ENCODE measurements at regions not wholly inside any gene's neighbourhood (a gene's known extent, or its start where the extent isn't known, plus 50 kb on each side); places are given as distances from the start of the nearest gene placed in this dataset.

DNA sequence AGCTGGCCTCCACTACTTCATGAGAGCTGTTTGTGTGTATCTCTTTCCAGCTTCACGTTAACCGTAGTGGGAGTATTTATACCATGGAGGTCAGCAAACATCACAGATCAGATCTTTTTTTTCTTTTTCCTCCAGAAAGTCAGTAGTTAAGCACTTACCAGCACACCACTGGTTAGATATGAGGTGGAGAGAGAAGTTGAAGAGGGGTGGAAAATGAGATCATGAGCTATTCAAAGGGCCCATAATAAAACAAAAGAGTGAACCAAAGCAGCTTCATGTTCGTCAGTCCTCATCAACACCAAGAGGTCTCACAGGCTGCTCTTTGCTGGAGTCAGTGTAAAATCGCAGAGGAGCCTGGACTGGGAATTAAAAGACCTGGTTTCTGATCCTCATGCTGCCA is 125.1 kb upstream of the SGK1 start:
- H3K27me3 ChIP-seq (replicated peaks; ENCODE audit: control insufficient read depth, insufficient read depth, low read length) = no peaks in the 10 kb centered on the region
- H3K4me1 Mint-ChIP-seq (ENCODE audit: low read depth, unreplicated experiment) = peaks cover 6% of the 10 kb centered on the region
- H3K4me1 ChIP-seq = no peaks in the 10 kb centered on the region
- H3K27me3 Mint-ChIP-seq (ENCODE audit: insufficient read depth, unreplicated experiment) = no peaks in the 10 kb centered on the region
- BruUV-seq (replicated peaks) = no TSS peak
- no peaks in the 10 kb centered on the region for H3K9me3 ChIP-seq
- TF ChIP-seq, protein P1, sequence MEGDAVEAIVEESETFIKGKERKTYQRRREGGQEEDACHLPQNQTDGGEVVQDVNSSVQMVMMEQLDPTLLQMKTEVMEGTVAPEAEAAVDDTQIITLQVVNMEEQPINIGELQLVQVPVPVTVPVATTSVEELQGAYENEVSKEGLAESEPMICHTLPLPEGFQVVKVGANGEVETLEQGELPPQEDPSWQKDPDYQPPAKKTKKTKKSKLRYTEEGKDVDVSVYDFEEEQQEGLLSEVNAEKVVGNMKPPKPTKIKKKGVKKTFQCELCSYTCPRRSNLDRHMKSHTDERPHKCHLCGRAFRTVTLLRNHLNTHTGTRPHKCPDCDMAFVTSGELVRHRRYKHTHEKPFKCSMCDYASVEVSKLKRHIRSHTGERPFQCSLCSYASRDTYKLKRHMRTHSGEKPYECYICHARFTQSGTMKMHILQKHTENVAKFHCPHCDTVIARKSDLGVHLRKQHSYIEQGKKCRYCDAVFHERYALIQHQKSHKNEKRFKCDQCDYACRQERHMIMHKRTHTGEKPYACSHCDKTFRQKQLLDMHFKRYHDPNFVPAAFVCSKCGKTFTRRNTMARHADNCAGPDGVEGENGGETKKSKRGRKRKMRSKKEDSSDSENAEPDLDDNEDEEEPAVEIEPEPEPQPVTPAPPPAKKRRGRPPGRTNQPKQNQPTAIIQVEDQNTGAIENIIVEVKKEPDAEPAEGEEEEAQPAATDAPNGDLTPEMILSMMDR (IDR thresholded peaks at IDR 0.05; ENCODE audit: insufficient read depth in 1 of 2, low read depth in 1 of 2, low read length in 1 of 2, severe bottlenecking in 1 of 2, unreplicated experiment in 1 of 2) = no peak
- intact Hi-C loops (cut with micrococcal nuclease; ENCODE audit: unreplicated experiment) = no loop called here
- no peaks in the 10 kb centered on the region for H3K36me3 Mint-ChIP-seq (ENCODE audit: insufficient read depth, unreplicated experiment)
- no peak for DNase-seq
- no peak overlapping the region for H3K4me3 ChIP-seq (ENCODE audit: low read depth, low read length)
- no peaks in the 10 kb centered on the region for H3K9me3 Mint-ChIP-seq (ENCODE audit: unreplicated experiment)
- no peaks in the 10 kb centered on the region for H3K36me3 ChIP-seq (ENCODE audit: control insufficient read depth, insufficient read depth, low read length)
- CTCF ChIA-PET = interaction anchor here (1.3 kb wide), 1 partner anchor 31 kb away, joined by 3 read pairs; no protein-coding TSS in a partner anchor
- H3K27ac Mint-ChIP-seq (ENCODE audit: unreplicated experiment) = no peak overlapping the region
- no peak overlapping the region for H3K4me3 Mint-ChIP-seq (ENCODE audit: unreplicated experiment)
- POLR2A ChIA-PET = interaction anchor here (0.6 kb wide), 1 partner anchor 267 kb away, joined by 4 read pairs; no protein-coding TSS in a partner anchor

DNA sequence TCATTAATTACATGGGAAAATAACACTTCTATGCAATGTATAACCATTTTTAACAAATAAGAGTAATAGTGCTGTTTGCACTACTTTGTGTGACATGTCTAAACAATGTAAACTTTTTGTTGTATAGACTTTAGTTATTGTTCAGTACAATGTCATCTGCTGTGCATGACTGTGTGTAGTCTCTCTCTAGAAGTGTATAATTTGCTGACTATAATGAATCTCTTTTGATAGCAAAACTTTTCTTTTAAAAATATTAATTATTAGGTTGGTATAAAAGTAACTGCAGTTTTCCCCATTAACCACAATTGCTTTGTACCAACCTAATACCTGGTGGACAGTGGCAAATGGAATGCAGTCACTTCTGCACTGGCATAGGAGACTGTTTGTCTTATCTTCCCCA is 124.2 kb upstream of the SGK1 start:
- intact Hi-C loops (cut with micrococcal nuclease; ENCODE audit: unreplicated experiment) = no loop called here
- CTCF ChIA-PET = no interaction called here

DNA sequence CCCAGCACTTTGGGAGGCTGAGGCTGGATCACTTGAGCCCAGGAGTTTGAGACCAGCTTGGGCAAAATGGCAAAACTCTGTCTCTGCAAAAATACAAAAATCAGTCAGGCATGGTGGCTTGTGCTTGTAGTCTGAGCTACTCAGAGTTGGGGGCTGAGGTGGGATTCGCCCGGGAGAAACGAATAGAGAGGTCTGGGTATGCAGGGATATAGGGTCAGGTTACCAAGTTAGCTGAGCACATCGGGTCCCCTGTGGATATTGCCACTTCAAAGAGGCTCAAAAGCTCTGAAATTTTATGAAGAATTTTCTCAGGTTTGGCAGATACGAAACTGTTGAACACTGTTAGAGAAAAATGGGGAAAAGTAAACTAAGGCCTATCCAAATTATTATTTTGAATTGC is 120.9 kb upstream of the SGK1 start:
- no peaks in the 10 kb centered on the region for H3K36me3 Mint-ChIP-seq (ENCODE audit: insufficient read depth, unreplicated experiment)
- POLR2A ChIA-PET = no interaction called here
- CTCF ChIA-PET = no interaction called here
- no peaks in the 10 kb centered on the region for H3K27me3 Mint-ChIP-seq (ENCODE audit: insufficient read depth, unreplicated experiment)
- intact Hi-C loops (cut with micrococcal nuclease; ENCODE audit: unreplicated experiment) = no loop called here
- TF ChIP-seq, protein P1 (IDR thresholded peaks at IDR 0.05; ENCODE audit: insufficient read depth in 1 of 2, low read depth in 1 of 2, low read length in 1 of 2, severe bottlenecking in 1 of 2, unreplicated experiment in 1 of 2) = no peak
- no peaks in the 10 kb centered on the region for H3K27me3 ChIP-seq (replicated peaks; ENCODE audit: control insufficient read depth, insufficient read depth, low read length)
- no peak overlapping the region for H3K4me3 Mint-ChIP-seq (ENCODE audit: unreplicated experiment)
- no peak overlapping the region for H3K4me3 ChIP-seq (ENCODE audit: low read depth, low read length)
- H3K4me1 ChIP-seq = no peaks in the 10 kb centered on the region
- H3K9me3 ChIP-seq = no peaks in the 10 kb centered on the region
- H3K9me3 Mint-ChIP-seq (ENCODE audit: unreplicated experiment) = no peaks in the 10 kb centered on the region
- BruUV-seq (replicated peaks) = no TSS peak
- no peaks in the 10 kb centered on the region for H3K36me3 ChIP-seq (ENCODE audit: control insufficient read depth, insufficient read depth, low read length)
- H3K4me1 Mint-ChIP-seq (ENCODE audit: low read depth, unreplicated experiment) = peaks cover 7% of the 10 kb centered on the region
- DNase-seq = no peak
- no peak overlapping the region for H3K27ac Mint-ChIP-seq (ENCODE audit: unreplicated experiment)

More for the DNA sequence above, 124.2 kb upstream of the SGK1 start:
- POLR2A ChIA-PET = no interaction called here
- TF ChIP-seq, protein P1 (IDR thresholded peaks at IDR 0.05; ENCODE audit: insufficient read depth in 1 of 2, low read depth in 1 of 2, low read length in 1 of 2, severe bottlenecking in 1 of 2, unreplicated experiment in 1 of 2) = no peak
- Histone ChIP-seq H3K36me3 (ENCODE audit: control insufficient read depth, insufficient read depth, low read length) (no peaks in the 10 kb centered on the region), H3K4me1 (no peaks in the 10 kb centered on the region), H3K4me3 (ENCODE audit: low read depth, low read length) (no peak overlapping the region), H3K27me3 (replicated peaks; ENCODE audit: control insufficient read depth, insufficient read depth, low read length) (no peaks in the 10 kb centered on the region), H3K9me3 (no peaks in the 10 kb centered on the region)
- no peak for DNase-seq
- Mint-ChIP-seq H3K9me3 (ENCODE audit: unreplicated experiment) (no peaks in the 10 kb centered on the region), H3K27me3 (ENCODE audit: insufficient read depth, unreplicated experiment) (no peaks in the 10 kb centered on the region), H3K4me3 (ENCODE audit: unreplicated experiment) (no peak overlapping the region), H3K4me1 (ENCODE audit: low read depth, unreplicated experiment) (peaks cover 6% of the 10 kb centered on the region), H3K27ac (ENCODE audit: unreplicated experiment) (no peak overlapping the region), H3K36me3 (ENCODE audit: insufficient read depth, unreplicated experiment) (no peaks in the 10 kb centered on the region)
- no TSS peak for BruUV-seq (replicated peaks)

Data from Caco-2 (cell line).